WERI-Rb-1 (cell line): ENCODE measurements at regions not wholly inside any gene's neighbourhood (a gene's known extent, or its start where the extent isn't known, plus 50 kb on each side); places are given as distances from the start of the nearest gene placed in this dataset.

Experiments used
- DNase-seq: peaks from one replicate; pipeline ENCODE4 v3.0.0-alpha.2; 2020
- H3K27ac ChIP-seq: fragments of 250-450 bp; sonication (Bioruptor Pico); 2 replicates; pipeline ENCODE4 v1.5.1; 2020; ENCODE audit warnings: mild to moderate bottlenecking, moderate library complexity
- H3K27me3 ChIP-seq: fragments of 250-450 bp; sonication (Bioruptor Pico); 2 replicates; pipeline ENCODE4 v1.5.1; 2021; ENCODE audit warnings: mild to moderate bottlenecking, low read depth, moderate library complexity; ENCODE audit not compliant: insufficient read depth, severe bottlenecking
- H3K36me3 ChIP-seq: fragments of 250-450 bp; sonication (Bioruptor Pico); 2 replicates; pipeline ENCODE4 v1.5.1; 2020; ENCODE audit warnings: mild to moderate bottlenecking, moderate library complexity
- H3K4me3 ChIP-seq: 2 replicates; pipeline ENCODE4 v1.5.1; 2011; ENCODE audit warnings: low read depth, mild to moderate bottlenecking, control low read depth, low read length
- H3K9me3 ChIP-seq: fragments of 250-450 bp; sonication (Bioruptor Pico); 2 replicates; pipeline ENCODE4 v1.5.1; 2021; ENCODE audit warnings: mild to moderate bottlenecking, moderate library complexity; ENCODE audit not compliant: severe bottlenecking
- TF ChIP-seq, protein P1 (sequence below): IDR thresholded peaks from 2 replicates; pipeline ENCODE4 v1.5.1; 2011; ENCODE audit warnings: low read depth, mild to moderate bottlenecking, control low read depth, inconsistent platforms, low read length

DNA sequence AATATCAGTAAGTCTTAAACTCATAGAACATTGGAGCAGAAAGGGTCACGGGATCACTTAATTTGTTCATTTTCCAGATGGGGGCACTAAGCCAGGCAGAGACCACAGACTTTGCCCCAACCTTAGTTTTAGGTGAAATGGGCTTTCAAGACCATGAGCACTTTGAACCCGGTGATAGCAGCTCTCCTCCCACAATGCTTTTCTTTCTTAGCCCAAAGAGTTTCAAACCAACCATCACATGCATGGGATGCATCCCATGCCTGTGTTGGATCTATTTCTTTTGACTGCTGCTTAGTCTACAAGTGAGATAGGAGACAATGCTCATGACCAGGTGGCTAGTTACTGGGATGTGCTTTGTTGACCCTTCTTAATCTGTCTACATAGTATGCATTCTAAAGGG is 240.6 kb downstream of the NUF2 start:
- TF ChIP-seq, protein P1, sequence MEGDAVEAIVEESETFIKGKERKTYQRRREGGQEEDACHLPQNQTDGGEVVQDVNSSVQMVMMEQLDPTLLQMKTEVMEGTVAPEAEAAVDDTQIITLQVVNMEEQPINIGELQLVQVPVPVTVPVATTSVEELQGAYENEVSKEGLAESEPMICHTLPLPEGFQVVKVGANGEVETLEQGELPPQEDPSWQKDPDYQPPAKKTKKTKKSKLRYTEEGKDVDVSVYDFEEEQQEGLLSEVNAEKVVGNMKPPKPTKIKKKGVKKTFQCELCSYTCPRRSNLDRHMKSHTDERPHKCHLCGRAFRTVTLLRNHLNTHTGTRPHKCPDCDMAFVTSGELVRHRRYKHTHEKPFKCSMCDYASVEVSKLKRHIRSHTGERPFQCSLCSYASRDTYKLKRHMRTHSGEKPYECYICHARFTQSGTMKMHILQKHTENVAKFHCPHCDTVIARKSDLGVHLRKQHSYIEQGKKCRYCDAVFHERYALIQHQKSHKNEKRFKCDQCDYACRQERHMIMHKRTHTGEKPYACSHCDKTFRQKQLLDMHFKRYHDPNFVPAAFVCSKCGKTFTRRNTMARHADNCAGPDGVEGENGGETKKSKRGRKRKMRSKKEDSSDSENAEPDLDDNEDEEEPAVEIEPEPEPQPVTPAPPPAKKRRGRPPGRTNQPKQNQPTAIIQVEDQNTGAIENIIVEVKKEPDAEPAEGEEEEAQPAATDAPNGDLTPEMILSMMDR = no peak
- Histone ChIP-seq H3K27me3 (no peaks in the 10 kb centered on the region), H3K27ac (peak overlapping the region; percentile 63), H3K9me3 (peaks cover 5% of the 10 kb centered on the region), H3K4me3 (no peak overlapping the region), H3K36me3 (no peaks in the 10 kb centered on the region)
- no peak for DNase-seq

DNA sequence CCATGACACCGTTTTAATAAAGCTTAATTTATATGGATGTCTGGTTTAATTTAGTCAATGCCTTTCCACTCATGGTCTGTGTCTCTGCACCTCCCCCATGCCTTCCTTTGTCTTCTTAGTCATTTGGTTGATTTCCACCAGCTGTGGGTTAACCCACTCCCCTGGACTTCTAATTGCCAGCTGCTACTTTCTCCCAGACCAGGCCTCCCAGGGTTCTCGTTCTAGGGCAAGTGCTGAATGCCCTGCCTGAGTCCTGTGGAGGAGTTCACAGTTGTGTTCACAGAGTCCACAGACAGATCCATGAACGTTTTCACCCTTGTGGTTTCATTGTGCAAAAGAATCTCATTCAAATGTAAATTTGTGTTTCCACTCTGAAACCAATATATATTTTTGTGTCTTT is 243.4 kb downstream of the NUF2 start:
- Histone ChIP-seq H3K4me3 (no peak overlapping the region), H3K27me3 (no peaks in the 10 kb centered on the region), H3K9me3 (peaks cover 5% of the 10 kb centered on the region), H3K36me3 (no peaks in the 10 kb centered on the region), H3K27ac (peak overlapping the region; percentile 24)
- TF ChIP-seq, protein P1 = no peak
- peak; percentile 72 for DNase-seq

DNA sequence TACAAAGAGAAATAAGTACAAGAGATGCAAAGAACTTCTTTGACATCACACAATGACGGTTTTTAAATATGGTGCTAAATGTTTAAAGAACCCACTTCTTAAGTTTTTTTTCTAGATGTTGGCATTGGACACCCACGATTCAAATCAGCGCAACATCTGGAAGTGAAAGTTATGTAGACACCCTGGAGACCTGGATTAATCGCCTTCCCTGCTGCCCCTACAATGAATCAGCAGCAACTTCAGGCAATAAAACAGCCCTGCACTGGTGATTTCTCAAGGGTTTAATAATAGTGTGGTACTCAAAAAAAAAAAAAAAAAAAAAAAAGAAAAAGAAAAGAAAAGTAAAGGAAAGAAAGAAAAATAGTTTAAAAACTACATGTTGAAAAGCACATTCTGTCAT is 248.3 kb downstream of the NUF2 start:
- Histone ChIP-seq H3K4me3 (no peak overlapping the region), H3K9me3 (no peaks in the 10 kb centered on the region), H3K36me3 (no peaks in the 10 kb centered on the region), H3K27me3 (no peaks in the 10 kb centered on the region), H3K27ac (no peak overlapping the region)
- TF ChIP-seq, protein P1 = no peak
- no peak for DNase-seq

DNA sequence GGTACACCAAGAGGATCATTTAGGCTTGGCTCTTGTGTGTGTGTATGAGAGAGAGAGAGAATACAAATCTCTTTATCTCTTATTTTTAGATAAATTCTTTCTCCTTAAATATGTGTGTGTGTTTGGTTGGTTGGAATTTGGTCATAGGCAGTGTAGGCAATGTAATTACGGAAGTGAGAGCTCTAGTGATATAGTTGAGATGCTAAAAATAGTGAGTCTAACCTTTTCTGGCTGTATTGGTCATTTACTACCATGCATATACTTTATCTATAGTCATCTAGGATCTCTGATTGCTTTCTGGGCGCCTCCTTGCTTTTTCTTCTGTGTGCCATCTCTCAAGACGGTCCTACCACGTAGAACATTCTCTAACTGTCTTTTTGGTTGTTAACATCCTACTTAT is 250.2 kb downstream of the NUF2 start:
- no peaks in the 10 kb centered on the region for H3K9me3 ChIP-seq
- no peak overlapping the region for H3K4me3 ChIP-seq
- no peaks in the 10 kb centered on the region for H3K27me3 ChIP-seq
- TF ChIP-seq, protein P1 = no peak
- no peak overlapping the region for H3K27ac ChIP-seq
- no peaks in the 10 kb centered on the region for H3K36me3 ChIP-seq
- DNase-seq = no peak

DNA sequence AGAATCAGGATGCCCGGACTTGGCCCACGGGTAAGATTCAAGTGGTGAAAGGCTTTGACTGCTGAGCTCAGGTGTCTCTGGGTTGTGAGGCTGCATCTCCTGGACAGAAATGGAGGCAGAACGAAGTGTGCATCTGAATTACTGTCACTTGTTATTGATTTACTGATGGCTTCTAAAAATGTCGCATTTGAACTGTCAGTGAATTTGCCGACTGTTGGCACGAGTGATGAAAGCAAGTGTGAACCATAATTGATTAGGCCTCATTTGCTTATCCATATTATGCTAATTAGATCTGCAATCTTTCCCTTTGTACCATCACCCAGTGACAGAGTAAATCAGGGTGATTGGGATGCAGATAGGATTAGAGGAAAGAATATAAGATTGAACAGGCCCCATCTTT is 252.4 kb downstream of the NUF2 start:
- Histone ChIP-seq H3K27me3 (no peaks in the 10 kb centered on the region), H3K4me3 (no peak overlapping the region), H3K36me3 (no peaks in the 10 kb centered on the region), H3K9me3 (peaks cover 3% of the 10 kb centered on the region), H3K27ac (peak overlapping the region; percentile 81)
- TF ChIP-seq, protein P1 = no peak
- DNase-seq = no peak

DNA sequence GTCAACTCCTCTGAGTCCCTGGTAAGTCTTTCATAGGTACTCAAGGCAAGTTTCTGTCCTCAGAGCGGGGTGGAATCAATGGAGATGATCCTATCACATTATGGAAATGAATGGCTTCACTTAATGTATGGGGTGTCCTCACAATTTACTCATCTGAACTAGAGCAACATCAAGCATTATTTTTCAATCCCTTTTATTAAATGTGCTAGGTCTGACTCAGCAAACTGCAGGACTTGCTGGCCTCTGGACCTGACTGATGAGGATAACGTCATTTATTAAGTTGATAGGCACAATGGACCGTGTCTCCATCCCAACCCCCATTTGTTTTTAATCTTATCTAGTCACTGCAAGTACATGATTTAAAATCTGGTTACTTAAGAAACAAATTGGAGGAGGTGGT is 259.2 kb downstream of the NUF2 start:
- DNase-seq = peak; percentile 67
- TF ChIP-seq, protein P1 = no peak
- H3K27me3 ChIP-seq = no peaks in the 10 kb centered on the region
- H3K27ac ChIP-seq = peak overlapping the region; percentile 44
- H3K9me3 ChIP-seq = peaks cover 3% of the 10 kb centered on the region
- no peak overlapping the region for H3K4me3 ChIP-seq
- no peaks in the 10 kb centered on the region for H3K36me3 ChIP-seq
